Erythroblast (primary cell): ENCODE measurements at regions not wholly inside any gene's neighbourhood (a gene's known extent, or its start where the extent isn't known, plus 50 kb on each side); places are given as distances from the start of the nearest gene placed in this dataset.

Source experiments
- DNase-seq, 2 experiments: peaks; one replicate each; lab custom pipeline; 2025; lab: John Stamatoyannopoulos, UW
- GATA1 ChIP-seq: IDR thresholded peaks from 2 replicates; pipeline ENCODE4 v1.6.1; 2011; ENCODE audit warnings: low read depth, mild to moderate bottlenecking, control low read depth, low read length, moderate library complexity
- POLR2A ChIP-seq: IDR thresholded peaks from 2 replicates; pipeline ENCODE4 v1.6.1; 2011; ENCODE audit warnings: mild to moderate bottlenecking, low read length

GRCh38 chr6:41404182-41404845 lies 68.9 kb downstream of the NCR2 start:
- no peak for TF ChIP-seq GATA1
- TF ChIP-seq POLR2A: no peak

GRCh38 chr6:41405941-41406727 lies 70.7 kb downstream of the NCR2 start:
- no peak for DNase-seq
- TF ChIP-seq POLR2A: no peak
- no peak for TF ChIP-seq GATA1

More at GRCh38 chr6:41404182-41404845, 68.9 kb downstream of the NCR2 start:
- DNase-seq: no peak

GRCh38 chr6:41406728-41407489 lies 71.5 kb downstream of the NCR2 start:
- DNase-seq: no peak
- TF ChIP-seq GATA1: no peak
- no peak for TF ChIP-seq POLR2A

- no peak for TF ChIP-seq POLR2A
- TF ChIP-seq GATA1: no peak
These were observed 73.2 kb downstream of the NCR2 start for GRCh38 chr6:41408576-41408975.

GRCh38 chr6:41408982-41409381 lies 73.6 kb downstream of the NCR2 start:
- TF ChIP-seq POLR2A (no peak), GATA1 (no peak)
- no peak for DNase-seq

More at GRCh38 chr6:41408576-41408975, 73.2 kb downstream of the NCR2 start:
- no peak for DNase-seq

GRCh38 chr6:41409489-41409888 lies 74.1 kb downstream of the NCR2 start:
- no peak for DNase-seq
- TF ChIP-seq POLR2A: no peak
- no peak for TF ChIP-seq GATA1

GRCh38 chr6:41411961-41412360 lies 76.6 kb downstream of the NCR2 start:
- DNase-seq: no peak
- TF ChIP-seq GATA1 (no peak), POLR2A (no peak)

- TF ChIP-seq POLR2A (no peak), GATA1 (no peak)
- DNase-seq: no peak
These were observed 77.8 kb downstream of the NCR2 start for GRCh38 chr6:41413250-41413649.

- TF ChIP-seq POLR2A (no peak), GATA1 (no peak)
- DNase-seq: no peak
These were observed 81.1 kb downstream of the NCR2 start for GRCh38 chr6:41416501-41416837.

GRCh38 chr6:41418741-41419140 lies 83.3 kb downstream of the NCR2 start:
- no peak for TF ChIP-seq POLR2A
- no peak for TF ChIP-seq GATA1
- DNase-seq: no peak

GRCh38 chr6:41419385-41419784 lies 84.0 kb downstream of the NCR2 start:
- no peak for TF ChIP-seq POLR2A
- no peak for TF ChIP-seq GATA1
- no peak for DNase-seq

GRCh38 chr6:41420186-41420585 lies 84.8 kb downstream of the NCR2 start:
- no peak for DNase-seq
- TF ChIP-seq GATA1: no peak
- no peak for TF ChIP-seq POLR2A

GRCh38 chr6:41422161-41422560 lies 86.8 kb downstream of the NCR2 start:
- TF ChIP-seq POLR2A: no peak
- TF ChIP-seq GATA1: no peak
- no peak for DNase-seq

GRCh38 chr6:41423002-41423401 lies 87.6 kb downstream of the NCR2 start:
- TF ChIP-seq GATA1 (no peak), POLR2A (no peak)
- DNase-seq: no peak
